Uterus (tissue), 3 donors: ENCODE measurements at regions not wholly inside any gene's neighbourhood (a gene's known extent, or its start where the extent isn't known, plus 50 kb on each side); places are given as distances from the start of the nearest gene placed in this dataset.

Experiments used
- DNase-seq, 2 donors: peaks; one replicate each; pipeline ENCODE4 v3.0.0-alpha.2; 2019 to 2020
- H3K27ac ChIP-seq, 2 donors: fragments of 200-600 bp; sonication (generic); 1 replicate in 1 of 2; 2 replicates in 1 of 2; pipeline ENCODE4 v1.5.1; 2016 to 2018
- H3K27me3 ChIP-seq, 2 donors: fragments of 200-600 bp; sonication (generic); one replicate each; pipeline ENCODE4 v1.5.1; 2018 to 2019; ENCODE audit warnings: control low read depth in 1 of 2
- H3K36me3 ChIP-seq, 2 donors: fragments of 200-600 bp; sonication (generic); one replicate each; pipeline ENCODE4 v1.5.1; 2019; ENCODE audit warnings: control low read depth in 1 of 2
- H3K4me1 ChIP-seq, 2 donors: fragments of 200-600 bp; sonication (generic); one replicate each; pipeline ENCODE4 v1.5.1; 2018 to 2019; ENCODE audit warnings: control low read depth in 1 of 2
- H3K4me3 ChIP-seq, 2 donors: fragments of 200-600 bp; sonication (generic); 1 replicate in 1 of 2; 2 replicates in 1 of 2; pipeline ENCODE4 v1.5.1; 2018 to 2019; ENCODE audit warnings: mild to moderate bottlenecking in 1 of 2
- H3K9me3 ChIP-seq, 2 donors: fragments of 200-600 bp; sonication (generic); one replicate each; pipeline ENCODE4 v1.5.1; 2019; ENCODE audit warnings: control low read depth in 1 of 2
- POLR2A ChIP-seq, 2 donors: fragments of 450-650 bp; IDR thresholded peaks; one replicate each; pipeline ENCODE4 v1.6.1; 2016; ENCODE audit warnings: antibody characterized with exemption in 2 of 2, mild to moderate bottlenecking in 1 of 2, moderate library complexity in 1 of 2
- intact Hi-C: fragments of 100-400 bp; cut with DNase I; formaldehyde crosslinking; loops from one replicate; pipeline ENCODE4 v1.15.1; 2023; ENCODE audit warnings: low total_unique reads
- TF ChIP-seq, protein P1 (sequence below), 4 experiments: fragments of 200-600 bp in 2 of 4; fragments of 450-650 bp in 2 of 4; sonication (generic) in 2 of 4; IDR thresholded peaks; one replicate each; pipeline ENCODE4 v1.5.1; 2016 to 2019; ENCODE audit warnings: antibody characterized with exemption in 4 of 4, mild to moderate bottlenecking in 2 of 4, moderate library complexity in 1 of 4
- donor health status: DM: yes; HTN: yes; CAD: no.

DNA sequence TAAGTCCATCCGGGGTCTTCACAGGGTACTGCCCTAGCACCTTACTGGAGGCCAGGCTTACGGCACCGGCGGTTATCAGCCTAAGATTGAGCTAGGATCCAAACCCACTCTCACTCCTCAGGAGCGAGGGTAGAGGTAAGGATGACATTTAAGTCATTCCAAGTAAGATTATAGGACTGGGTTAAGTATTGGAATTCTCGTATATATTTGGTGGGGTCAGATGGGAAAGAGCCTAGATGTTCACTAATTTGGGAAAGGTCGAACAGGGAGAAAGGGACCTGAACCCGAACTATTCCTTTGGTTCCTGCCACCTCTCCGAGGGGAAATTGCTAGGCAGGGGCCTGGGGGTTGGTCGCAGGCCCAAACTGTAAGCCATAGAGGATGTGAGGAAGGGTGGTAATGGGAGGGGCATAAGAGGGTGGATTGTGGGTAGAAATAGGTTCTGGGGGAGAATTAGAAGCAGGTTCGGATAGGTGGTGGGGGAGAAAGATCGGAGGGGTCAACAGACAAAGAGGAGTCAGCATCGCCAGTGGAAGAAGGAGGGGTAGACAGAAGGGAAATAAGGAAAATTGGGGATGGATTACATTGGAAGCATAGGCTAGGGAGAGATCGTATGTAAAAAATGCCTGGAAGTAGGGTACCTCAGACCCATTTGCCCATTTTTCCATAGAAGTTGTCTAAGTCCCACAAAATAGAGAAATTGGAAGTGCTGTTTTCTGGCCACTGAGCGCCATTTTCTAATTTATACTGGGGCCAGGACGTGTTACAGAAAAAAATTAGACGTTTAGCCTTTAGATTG, 747.1 kb upstream of the ADGRB3 start:
- Histone ChIP-seq H3K27me3 (no peaks in the 10 kb centered on the region), H3K36me3 (no peaks in the 10 kb centered on the region), H3K27ac (no peak overlapping the region), H3K4me1 (no peaks in the 10 kb centered on the region), H3K4me3 (no peak overlapping the region), H3K9me3 (no peaks in the 10 kb centered on the region)
- DNase-seq: no peak
- TF ChIP-seq, protein P1, sequence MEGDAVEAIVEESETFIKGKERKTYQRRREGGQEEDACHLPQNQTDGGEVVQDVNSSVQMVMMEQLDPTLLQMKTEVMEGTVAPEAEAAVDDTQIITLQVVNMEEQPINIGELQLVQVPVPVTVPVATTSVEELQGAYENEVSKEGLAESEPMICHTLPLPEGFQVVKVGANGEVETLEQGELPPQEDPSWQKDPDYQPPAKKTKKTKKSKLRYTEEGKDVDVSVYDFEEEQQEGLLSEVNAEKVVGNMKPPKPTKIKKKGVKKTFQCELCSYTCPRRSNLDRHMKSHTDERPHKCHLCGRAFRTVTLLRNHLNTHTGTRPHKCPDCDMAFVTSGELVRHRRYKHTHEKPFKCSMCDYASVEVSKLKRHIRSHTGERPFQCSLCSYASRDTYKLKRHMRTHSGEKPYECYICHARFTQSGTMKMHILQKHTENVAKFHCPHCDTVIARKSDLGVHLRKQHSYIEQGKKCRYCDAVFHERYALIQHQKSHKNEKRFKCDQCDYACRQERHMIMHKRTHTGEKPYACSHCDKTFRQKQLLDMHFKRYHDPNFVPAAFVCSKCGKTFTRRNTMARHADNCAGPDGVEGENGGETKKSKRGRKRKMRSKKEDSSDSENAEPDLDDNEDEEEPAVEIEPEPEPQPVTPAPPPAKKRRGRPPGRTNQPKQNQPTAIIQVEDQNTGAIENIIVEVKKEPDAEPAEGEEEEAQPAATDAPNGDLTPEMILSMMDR (IDR thresholded peaks at IDR 0.05): no peak
- no peak for TF ChIP-seq POLR2A (IDR thresholded peaks at IDR 0.05)
- intact Hi-C loops: no loop called here

DNA sequence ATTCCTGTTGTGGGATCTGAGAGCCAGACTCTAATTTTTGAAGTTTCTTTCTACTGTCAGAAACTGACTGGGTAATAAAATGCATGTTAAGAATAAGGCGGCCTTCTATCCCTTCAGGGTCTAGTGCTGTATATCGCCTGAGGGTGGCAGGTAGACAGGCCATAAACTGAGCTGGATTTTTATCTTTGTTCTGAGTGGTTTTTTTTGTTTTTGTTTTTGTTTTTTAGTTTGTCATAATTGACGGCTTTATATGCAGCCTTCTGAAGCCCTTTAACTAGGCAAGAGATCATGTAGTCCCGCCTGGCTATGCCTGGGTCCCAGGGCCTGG, 747.7 kb upstream of the ADGRB3 start:
- intact Hi-C loops: no loop called here

DNA sequence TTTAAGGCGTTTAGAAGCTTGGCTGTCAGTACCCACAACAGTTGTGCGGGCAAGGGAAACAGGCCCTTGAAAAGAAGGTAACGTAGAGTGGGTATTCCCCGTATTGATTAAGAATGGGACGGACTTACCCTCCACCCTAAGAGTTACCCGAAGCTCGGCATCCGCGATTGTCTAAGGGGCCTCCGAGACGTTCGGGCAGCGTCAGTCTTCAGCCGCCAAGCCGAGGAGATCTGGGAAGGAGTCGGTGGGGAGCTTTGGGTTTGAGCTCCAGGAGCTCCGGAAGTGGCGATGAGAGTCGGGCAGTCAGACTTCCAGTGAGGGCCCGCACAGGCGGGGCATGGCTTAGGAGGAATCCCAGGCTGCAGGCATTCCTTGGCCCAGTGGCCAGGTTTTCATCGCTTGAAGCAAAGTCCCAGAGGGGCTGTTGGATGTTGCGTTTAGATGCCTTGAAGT, 748.2 kb upstream of the ADGRB3 start:
- H3K4me3 ChIP-seq: no peak overlapping the region
- TF ChIP-seq, protein P1 (IDR thresholded peaks at IDR 0.05): no peak
- TF ChIP-seq POLR2A (IDR thresholded peaks at IDR 0.05): no peak
- no peak overlapping the region for H3K27ac ChIP-seq
- H3K36me3 ChIP-seq: no peaks in the 10 kb centered on the region
- no peaks in the 10 kb centered on the region for H3K27me3 ChIP-seq
- no peak for DNase-seq
- no peaks in the 10 kb centered on the region for H3K9me3 ChIP-seq
- no peaks in the 10 kb centered on the region for H3K4me1 ChIP-seq
- intact Hi-C loops: no loop called here

More for the DNA sequence above, 747.7 kb upstream of the ADGRB3 start:
- no peaks in the 10 kb centered on the region for H3K4me1 ChIP-seq
- H3K36me3 ChIP-seq: no peaks in the 10 kb centered on the region
- TF ChIP-seq, protein P1 (IDR thresholded peaks at IDR 0.05): no peak
- no peak for TF ChIP-seq POLR2A (IDR thresholded peaks at IDR 0.05)
- no peak for DNase-seq
- no peaks in the 10 kb centered on the region for H3K27me3 ChIP-seq
- no peak overlapping the region for H3K4me3 ChIP-seq
- H3K27ac ChIP-seq: no peak overlapping the region
- H3K9me3 ChIP-seq: no peaks in the 10 kb centered on the region

DNA sequence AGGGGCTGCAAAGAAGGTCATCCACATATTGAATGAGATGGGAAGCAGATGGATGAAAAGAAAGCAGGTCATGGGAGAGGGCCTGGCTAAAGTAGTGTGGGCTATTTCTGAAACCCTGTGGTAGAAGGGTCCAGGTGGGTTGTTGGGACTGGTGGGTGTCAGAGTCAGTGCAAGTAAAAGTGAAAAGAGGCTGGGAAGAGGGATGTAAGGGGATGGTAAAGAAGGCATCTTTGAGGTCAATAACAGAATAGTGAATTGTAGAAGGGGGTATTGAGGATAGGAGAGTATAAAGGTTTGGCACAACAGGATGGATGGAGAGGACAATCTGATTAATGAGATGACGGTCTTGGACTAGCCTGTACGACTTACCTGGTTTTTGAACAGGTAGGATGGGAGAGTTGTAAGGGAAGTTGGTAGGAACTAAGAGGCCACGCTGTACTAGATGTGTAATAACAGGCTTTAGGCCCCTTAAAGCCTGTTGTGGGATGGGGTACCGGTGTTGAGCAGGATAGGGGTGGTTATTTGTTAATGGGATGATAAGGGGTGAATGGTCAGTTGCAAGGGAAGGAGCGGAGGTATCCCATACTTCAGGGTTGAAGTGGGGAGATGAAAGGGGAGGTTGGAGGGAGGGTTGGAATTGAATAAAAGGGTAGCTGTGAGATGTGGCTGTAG, 748.9 kb upstream of the ADGRB3 start:
- Histone ChIP-seq H3K27me3 (no peaks in the 10 kb centered on the region), H3K4me3 (no peak overlapping the region), H3K4me1 (no peaks in the 10 kb centered on the region), H3K36me3 (no peaks in the 10 kb centered on the region), H3K9me3 (no peaks in the 10 kb centered on the region), H3K27ac (no peak overlapping the region)
- intact Hi-C loops: no loop called here
- TF ChIP-seq, protein P1 (IDR thresholded peaks at IDR 0.05): no peak
- TF ChIP-seq POLR2A (IDR thresholded peaks at IDR 0.05): no peak
- no peak for DNase-seq
